Stromal cell of bone marrow (primary cell): ENCODE measurements at regions not wholly inside any gene's neighbourhood (a gene's known extent, or its start where the extent isn't known, plus 50 kb on each side); places are given as distances from the start of the nearest gene placed in this dataset.
"Not testable (repeated sequence)": the region's sequence is repeated elsewhere in the genome, so short reads cannot be mapped to it uniquely, and the experiment has no call there.

ENCODE experiments used
- DNase-seq: peaks from one replicate; pipeline ENCODE4 v3.0.0-alpha.2; 2012; ENCODE audit warnings: low read depth

- no peak for DNase-seq
These were observed 611.1 kb downstream of the UQCRFS1 start for GRCh38 chr19:28601723-28602440.

GRCh38 chr19:28598861-28599260, 614.1 kb downstream of the UQCRFS1 start:
- no peak for DNase-seq

GRCh38 chr19:28596561-28597071, 616.3 kb downstream of the UQCRFS1 start:
- no peak for DNase-seq

- no peak for DNase-seq
These were observed 617.0 kb downstream of the UQCRFS1 start for GRCh38 chr19:28595722-28596480.

GRCh38 chr19:28594737-28595136, 618.2 kb downstream of the UQCRFS1 start:
- no peak for DNase-seq

GRCh38 chr19:28589991-28590411, 623.0 kb downstream of the UQCRFS1 start:
- not testable (repeated sequence) for DNase-seq

GRCh38 chr19:28586474-28586873, 626.5 kb downstream of the UQCRFS1 start:
- DNase-seq: no peak

- DNase-seq: no peak
These were observed 627.2 kb downstream of the UQCRFS1 start for GRCh38 chr19:28585796-28586195.

GRCh38 chr19:28583713-28584112, 629.2 kb downstream of the UQCRFS1 start:
- no peak for DNase-seq

GRCh38 chr19:28583242-28583641, 629.7 kb downstream of the UQCRFS1 start:
- no peak for DNase-seq

GRCh38 chr19:28582796-28583195, 630.2 kb downstream of the UQCRFS1 start:
- no peak for DNase-seq

GRCh38 chr19:28582344-28582743, 630.6 kb downstream of the UQCRFS1 start:
- no peak for DNase-seq

GRCh38 chr19:28581468-28581770, 631.5 kb downstream of the UQCRFS1 start:
- no peak for DNase-seq

GRCh38 chr19:28578786-28579505, 634.0 kb downstream of the UQCRFS1 start:
- no peak for DNase-seq

GRCh38 chr19:28578208-28578607, 634.7 kb downstream of the UQCRFS1 start:
- DNase-seq: no peak

- no peak for DNase-seq
These were observed 635.3 kb downstream of the UQCRFS1 start for GRCh38 chr19:28577666-28578065.

GRCh38 chr19:28577233-28577632, 635.7 kb downstream of the UQCRFS1 start:
- no peak for DNase-seq

GRCh38 chr19:28575816-28576215, 637.1 kb downstream of the UQCRFS1 start:
- no peak for DNase-seq

- DNase-seq: not testable (repeated sequence)
These were observed 637.6 kb downstream of the UQCRFS1 start for GRCh38 chr19:28575312-28575711.

GRCh38 chr19:28574212-28574611, 638.7 kb downstream of the UQCRFS1 start:
- DNase-seq: no peak

GRCh38 chr19:28569132-28570131, 643.5 kb downstream of the UQCRFS1 start:
- no peak for DNase-seq

GRCh38 chr19:28567834-28568233, 645.1 kb downstream of the UQCRFS1 start:
- DNase-seq: no peak
